GM04503 (cell line): ENCODE measurements at regions not wholly inside any gene's neighbourhood (a gene's known extent, or its start where the extent isn't known, plus 50 kb on each side); places are given as distances from the start of the nearest gene placed in this dataset.

Source experiments
- DNase-seq: peaks from one replicate; pipeline ENCODE4 v3.0.0-alpha.2; 2012; ENCODE audit warnings: low read depth

DNA sequence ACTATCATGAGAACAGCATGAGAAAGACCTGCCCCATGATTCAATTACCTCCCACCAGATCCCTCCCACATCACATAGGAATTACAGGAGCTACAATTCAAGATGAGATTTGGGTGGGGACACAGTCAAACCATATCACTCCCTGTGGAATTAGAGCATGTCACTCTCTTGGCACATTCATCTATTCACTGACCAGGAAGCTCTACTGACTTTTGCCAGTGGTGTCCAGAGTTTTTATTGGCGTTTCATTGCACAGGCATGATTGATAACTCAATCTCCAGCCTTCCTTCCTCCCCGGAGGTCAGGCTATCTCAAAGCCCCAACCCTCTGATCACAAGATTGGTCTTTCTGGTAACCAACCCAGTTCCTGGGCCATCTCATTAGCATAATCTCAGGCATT is 478.9 kb upstream of the NRP1 start:
- no peak for DNase-seq

DNA sequence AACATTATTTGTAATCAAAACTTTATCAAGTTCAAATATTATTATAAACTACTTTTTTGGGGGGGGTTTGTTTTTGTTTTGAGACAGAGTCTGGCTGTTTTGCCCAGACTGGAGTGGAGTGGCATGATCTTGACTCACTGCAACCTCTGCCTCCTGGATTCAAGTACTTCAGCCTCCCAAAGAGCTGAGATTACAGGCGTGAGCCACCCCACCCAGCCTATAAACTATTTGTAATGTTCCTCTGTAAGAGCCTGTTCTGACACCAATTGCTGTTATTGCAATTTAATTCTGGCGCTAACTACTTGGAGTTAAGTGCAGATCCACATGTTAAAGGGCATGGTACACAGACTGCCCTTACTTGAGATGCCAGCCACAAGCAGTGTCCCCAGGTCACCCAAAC is 478.1 kb upstream of the NRP1 start:
- no peak for DNase-seq

DNA sequence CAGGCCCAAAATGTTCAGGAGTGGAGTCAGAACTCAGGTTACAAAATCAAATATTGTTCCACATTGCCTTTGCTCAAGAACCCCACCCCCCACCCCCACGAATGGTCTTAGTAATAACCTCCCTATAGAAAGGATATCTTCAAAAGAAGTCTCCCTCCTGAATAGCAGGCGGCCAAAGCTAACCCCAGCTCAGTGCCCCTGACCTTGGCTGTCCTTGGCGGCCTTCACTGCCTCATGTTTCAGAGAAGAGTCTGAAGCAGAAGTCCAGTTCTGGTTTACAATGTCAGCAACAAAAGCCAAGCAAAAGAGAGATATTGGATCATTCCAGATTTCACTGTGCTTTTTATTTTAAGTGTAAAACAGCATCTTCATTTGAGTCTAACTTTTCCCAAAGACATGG is 476.5 kb upstream of the NRP1 start:
- no peak for DNase-seq

- no peak for DNase-seq
Measured at GRCh38 chr10:33809732-33810131, 475.3 kb upstream of the NRP1 start.

- DNase-seq = no peak
Measured at GRCh38 chr10:33808475-33808874, 474.0 kb upstream of the NRP1 start.

DNA sequence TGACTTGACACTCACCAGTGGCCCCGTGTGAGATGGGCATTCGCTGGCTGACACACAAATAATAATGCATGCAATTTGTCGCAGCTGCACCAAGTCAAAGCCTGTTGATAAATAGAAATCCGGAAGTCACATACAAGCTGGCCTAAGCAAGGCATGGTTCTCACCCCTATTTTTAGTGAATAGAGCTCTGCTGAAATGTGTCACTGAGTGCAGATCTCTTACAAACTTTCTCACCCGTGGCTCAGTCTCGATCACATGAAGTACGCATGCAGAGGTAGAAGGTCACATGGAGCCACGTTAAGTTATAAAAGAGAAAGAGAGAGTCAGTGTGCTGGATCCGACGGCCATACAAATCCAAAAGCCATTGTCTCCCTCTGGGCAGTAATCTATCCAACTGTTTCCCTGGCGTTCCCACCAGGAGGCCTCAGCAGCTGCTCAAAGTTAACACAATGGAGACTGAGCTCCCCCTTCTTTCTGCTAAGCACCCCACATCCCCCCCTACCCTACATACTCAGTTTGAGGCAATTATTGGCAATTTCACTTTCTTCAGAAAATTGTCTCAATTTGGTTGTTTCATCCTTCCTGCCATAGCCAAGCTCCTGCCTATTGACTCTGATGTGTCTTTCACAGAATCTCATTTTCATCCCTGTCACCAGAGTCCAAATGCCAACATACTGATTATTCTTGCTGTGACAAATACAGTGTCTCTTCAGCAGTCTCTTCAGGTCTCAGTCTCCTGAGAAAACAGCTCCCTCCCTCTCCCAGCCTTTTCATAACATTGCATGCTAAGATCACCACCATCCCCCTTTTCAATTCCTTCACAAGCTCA is 473.3 kb upstream of the NRP1 start:
- no peak for DNase-seq

GRCh38 chr10:33805831-33806230 is 471.4 kb upstream of the NRP1 start:
- no peak for DNase-seq

GRCh38 chr10:33804584-33804983 is 470.1 kb upstream of the NRP1 start:
- DNase-seq = no peak

DNA sequence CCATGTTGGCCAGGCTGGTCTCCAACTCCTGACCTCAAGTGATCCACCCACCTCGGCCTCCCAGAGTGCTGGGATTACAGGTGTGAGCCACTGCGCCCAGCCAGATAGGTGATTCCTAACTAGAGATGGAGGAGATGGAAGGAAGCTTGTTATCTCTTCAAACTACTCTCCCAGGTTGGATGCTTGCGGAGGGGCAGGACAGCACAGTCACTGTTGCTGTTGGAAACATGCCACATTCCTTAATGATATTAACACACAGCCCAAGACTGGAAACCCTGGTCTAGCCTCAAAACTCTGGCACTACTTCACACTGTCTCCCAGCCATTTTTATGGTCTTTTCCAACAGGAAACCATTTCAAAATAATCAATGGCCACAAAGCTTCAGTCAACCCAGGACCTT is 468.8 kb upstream of the NRP1 start:
- DNase-seq = peak; percentile 25

DNA sequence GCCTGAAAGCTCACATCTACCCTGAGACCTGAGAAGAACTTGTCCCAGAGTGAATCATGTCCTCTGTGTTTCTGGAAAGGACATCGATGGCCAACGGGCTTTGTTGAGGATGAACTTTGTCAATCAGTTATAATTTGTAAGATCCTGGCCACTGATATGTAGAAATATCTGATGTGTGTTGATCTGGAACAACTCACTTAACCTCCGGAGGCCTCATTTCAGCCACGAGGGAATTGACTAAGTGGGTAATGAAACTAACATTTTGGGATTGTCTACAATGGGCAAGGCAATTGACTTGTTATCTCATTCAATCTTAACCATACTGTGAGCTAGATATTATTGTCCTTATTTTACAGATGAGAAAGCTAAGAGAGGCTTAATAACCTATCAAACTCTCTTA is 468.1 kb upstream of the NRP1 start:
- DNase-seq = no peak

DNA sequence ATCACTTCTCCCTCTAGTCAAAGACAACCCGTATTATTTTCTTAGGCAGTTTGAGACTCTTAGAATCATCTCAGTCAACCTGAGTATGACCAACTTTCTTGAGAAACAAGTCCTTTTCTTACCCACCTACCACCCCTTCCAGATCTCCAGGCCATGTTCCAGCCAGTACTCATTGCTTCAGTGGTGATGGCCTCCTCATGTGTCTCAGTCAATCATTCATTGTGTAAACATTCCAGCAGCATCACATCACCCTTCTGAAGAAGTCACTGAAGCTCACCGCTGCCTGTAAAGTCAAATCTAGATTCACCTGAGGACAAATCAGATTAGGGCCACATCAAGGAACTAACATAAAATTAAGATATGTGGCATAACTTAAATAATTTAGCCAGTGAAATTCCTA is 467.2 kb upstream of the NRP1 start:
- no peak for DNase-seq

- DNase-seq = no peak
Measured at GRCh38 chr10:33800986-33801385, 466.5 kb upstream of the NRP1 start.

DNA sequence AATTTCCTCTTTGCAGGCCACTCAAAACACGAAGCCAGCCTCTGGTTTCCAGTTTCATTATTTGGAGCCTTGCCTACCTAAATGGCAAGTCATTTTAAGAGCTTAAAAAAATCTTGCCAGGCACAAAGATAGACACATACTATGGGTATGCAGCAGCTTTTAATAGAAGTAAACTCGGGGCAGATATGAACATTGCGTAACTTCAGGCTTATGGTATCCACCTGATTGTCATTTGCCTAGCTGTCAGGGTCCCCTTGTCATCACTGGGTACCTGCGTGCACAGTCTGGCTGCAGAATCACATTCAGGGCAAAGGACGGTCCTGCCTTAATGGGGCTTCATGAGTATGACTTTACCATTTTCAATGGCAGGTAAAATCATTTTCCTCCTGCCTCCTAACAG is 466.1 kb upstream of the NRP1 start:
- no peak for DNase-seq

- no peak for DNase-seq
Measured at GRCh38 chr10:33799944-33800323, 465.5 kb upstream of the NRP1 start.

GRCh38 chr10:33799281-33799943 is 464.9 kb upstream of the NRP1 start:
- DNase-seq = peak; percentile 59

DNA sequence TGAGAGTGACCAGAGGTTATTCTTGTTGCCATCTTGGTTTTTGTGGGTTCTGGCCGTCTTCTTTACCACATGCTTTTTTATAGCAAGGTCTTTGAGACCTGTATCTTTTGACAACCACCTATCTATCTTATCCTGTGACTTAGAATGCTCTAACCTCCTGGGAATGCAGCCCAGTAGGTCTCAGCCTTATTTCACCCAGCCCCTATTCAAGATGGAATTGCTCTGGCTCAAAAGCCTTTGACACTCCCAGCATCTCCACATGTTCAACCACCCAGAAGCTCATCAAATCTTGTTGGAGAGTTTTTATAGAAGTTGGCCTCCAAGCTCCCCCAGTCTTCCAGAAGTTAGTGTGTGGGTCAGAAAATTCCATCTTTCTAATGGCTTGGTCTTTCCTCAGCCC is 464.3 kb upstream of the NRP1 start:
- no peak for DNase-seq

DNA sequence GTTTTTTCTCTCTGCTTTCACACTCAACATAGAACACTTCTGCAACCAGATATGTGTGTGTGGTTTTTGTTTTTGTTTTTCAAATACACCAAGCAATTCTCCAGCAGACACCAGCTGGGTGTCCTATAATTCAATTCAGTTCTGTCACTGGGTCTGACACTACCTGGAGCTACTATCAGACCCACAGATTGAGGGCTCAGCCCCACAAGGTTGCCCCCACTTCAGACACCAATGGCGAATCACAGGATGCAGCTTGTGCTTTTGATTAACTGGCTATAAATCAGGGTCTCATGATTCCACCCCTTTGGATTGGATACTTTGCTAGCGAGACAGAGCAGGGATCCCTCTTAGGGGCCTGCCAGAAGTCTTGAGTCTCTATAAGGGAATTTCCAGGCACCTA is 462.2 kb upstream of the NRP1 start:
- DNase-seq = no peak

- DNase-seq = no peak
Measured at GRCh38 chr10:33795529-33795928, 461.1 kb upstream of the NRP1 start.

- DNase-seq = no peak
Measured at GRCh38 chr10:33794460-33794859, 460.0 kb upstream of the NRP1 start.

DNA sequence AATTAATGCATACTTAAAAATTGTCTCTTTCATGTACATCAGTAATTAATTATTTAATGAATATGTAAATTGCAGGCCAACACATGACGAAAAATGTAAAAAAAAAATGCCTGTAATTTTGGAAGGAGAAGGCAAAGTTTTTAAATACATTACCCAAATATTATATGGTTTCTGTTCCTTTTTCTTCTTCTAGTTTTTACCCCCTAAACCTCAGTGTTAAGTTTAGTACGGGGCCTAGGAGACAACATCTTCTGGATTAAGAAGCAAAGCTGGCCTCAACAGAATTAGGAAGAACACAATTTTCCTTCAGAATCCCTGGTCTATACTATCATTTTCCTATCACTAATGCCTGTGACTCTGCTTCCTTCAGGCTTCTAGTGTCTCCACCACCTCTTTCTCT is 459.3 kb upstream of the NRP1 start:
- DNase-seq = no peak

DNA sequence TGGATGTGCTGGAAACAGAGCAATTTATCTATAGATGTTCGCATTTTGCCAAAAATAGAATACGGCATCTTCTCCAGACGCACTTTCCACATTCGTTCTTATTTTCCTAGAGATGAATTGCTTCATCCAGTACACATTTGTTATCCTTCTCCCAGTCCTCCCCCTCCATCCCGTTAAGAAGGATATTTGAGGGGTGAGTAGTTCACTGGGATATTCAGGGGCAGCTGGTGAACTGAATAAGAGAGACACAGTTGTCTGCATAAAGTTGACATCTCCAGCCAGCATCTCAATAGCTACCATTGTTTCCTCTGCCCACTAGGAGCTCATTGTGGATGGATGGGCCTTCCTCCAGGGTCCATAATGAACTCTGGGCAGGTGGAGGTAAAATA is 456.8 kb upstream of the NRP1 start:
- DNase-seq = no peak

- no peak for DNase-seq
Measured at GRCh38 chr10:33790521-33791271, 456.2 kb upstream of the NRP1 start.

GRCh38 chr10:33783557-33783956 is 449.1 kb upstream of the NRP1 start:
- DNase-seq = no peak
